Right atrium auricular region (tissue), 2 donors: ENCODE measurements at regions not wholly inside any gene's neighbourhood (a gene's known extent, or its start where the extent isn't known, plus 50 kb on each side); places are given as distances from the start of the nearest gene placed in this dataset.

Experiments used
- DNase-seq: peaks from one replicate; pipeline ENCODE4 v3.0.0-alpha.2; 2019; ENCODE audit warnings: low spot score
- H3K27ac ChIP-seq, 2 donors: fragments of 200-600 bp; sonication (generic); 1 replicate in 1 of 2; 2 replicates in 1 of 2; pipeline ENCODE4 v1.5.1; 2016 to 2019
- H3K27me3 ChIP-seq, 2 donors: fragments of 200-600 bp; sonication (generic); one replicate each; pipeline versions ENCODE4 v1.5.1 to v1.6.0; 2017 to 2019
- H3K36me3 ChIP-seq: fragments of 200-600 bp; sonication (generic); one replicate; pipeline ENCODE4 v1.5.1; 2016
- H3K4me1 ChIP-seq, 2 donors: fragments of 200-600 bp; sonication (generic); one replicate each; pipeline versions ENCODE4 v1.5.1 to v1.6.0; 2017 to 2019
- H3K4me3 ChIP-seq, 2 donors: fragments of 200-600 bp; sonication (generic); 1 replicate in 1 of 2; 2 replicates in 1 of 2; pipeline ENCODE4 v1.5.1; 2017 to 2019; ENCODE audit warnings: mild to moderate bottlenecking in 1 of 2, moderate library complexity in 1 of 2
- H3K9me3 ChIP-seq, 2 donors: fragments of 200-600 bp; sonication (generic); one replicate each; pipeline ENCODE4 v1.5.1; 2019
- TF ChIP-seq, protein P1 (sequence below), 2 donors: fragments of 200-600 bp; sonication (generic); IDR thresholded peaks; one replicate each; pipeline ENCODE4 v1.5.1; 2019; ENCODE audit warnings: antibody characterized with exemption in 2 of 2

DNA sequence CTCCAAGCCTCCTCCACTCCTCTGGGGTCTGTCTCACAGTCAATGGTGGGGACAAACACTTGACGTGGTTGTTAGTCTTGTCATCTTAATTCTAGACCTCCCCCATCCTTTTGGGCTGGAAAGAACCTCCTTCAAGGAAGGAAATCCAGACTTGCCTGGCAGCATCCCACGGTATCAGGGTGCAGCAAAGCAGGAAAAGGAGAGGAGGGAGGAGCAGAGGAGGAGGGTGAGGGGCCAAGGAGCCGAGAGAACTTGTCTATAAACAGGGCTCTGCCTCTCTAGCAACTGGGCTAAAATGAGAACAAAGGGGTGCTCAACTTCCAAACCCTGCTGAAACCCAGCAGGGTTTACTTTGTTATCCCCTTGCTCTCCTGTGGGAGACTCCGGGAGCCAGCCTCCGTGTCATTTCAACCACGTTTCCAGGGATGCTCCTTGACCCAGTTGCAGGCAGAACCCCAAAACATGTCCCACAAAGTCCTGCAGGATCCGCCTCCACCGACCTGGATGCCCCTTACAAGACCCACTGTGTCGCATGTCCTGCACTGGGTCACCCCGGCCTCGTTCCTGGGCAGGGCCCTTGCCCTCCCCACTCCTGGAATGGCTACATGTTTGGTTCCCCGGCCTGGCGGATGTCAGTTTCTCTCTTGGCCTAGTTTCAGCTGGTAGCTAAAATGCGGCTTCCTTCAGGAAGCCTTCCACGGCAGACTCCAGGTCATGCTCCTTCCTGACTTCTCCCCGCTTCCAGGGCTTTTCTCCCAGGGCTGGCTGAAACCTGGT lies 69.7 kb upstream of the MGMT start:
- H3K4me1 ChIP-seq, result no peaks in the 10 kb centered on the region
- H3K27me3 ChIP-seq, result no peaks in the 10 kb centered on the region
- H3K9me3 ChIP-seq, result no peaks in the 10 kb centered on the region
- TF ChIP-seq, protein P1, sequence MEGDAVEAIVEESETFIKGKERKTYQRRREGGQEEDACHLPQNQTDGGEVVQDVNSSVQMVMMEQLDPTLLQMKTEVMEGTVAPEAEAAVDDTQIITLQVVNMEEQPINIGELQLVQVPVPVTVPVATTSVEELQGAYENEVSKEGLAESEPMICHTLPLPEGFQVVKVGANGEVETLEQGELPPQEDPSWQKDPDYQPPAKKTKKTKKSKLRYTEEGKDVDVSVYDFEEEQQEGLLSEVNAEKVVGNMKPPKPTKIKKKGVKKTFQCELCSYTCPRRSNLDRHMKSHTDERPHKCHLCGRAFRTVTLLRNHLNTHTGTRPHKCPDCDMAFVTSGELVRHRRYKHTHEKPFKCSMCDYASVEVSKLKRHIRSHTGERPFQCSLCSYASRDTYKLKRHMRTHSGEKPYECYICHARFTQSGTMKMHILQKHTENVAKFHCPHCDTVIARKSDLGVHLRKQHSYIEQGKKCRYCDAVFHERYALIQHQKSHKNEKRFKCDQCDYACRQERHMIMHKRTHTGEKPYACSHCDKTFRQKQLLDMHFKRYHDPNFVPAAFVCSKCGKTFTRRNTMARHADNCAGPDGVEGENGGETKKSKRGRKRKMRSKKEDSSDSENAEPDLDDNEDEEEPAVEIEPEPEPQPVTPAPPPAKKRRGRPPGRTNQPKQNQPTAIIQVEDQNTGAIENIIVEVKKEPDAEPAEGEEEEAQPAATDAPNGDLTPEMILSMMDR (IDR thresholded peaks at IDR 0.05), result no peak
- no peaks in the 10 kb centered on the region for H3K36me3 ChIP-seq
- H3K4me3 ChIP-seq, result no peak overlapping the region
- H3K27ac ChIP-seq, result no peak overlapping the region
- DNase-seq, result peak; percentile 42

DNA sequence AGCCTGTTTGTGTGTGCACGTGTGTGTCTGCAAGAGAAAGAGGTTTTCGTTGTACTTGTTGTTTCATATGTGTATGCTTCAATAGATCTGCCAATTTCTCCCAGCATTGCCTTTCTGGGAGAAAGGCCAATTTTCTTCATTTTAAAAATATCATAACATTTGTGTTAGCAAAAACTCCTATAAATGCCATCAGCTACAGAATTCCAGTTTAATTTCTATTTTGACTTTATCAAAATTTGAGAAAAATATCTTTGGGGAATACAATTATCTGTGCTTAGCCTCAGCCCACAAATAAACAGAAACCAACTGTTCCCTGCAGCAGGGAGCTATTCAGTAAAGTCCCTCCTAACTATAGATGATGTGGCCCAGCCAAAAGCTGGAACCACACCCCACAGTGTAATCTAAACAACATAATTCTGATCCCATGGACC lies 68.3 kb upstream of the MGMT start:
- TF ChIP-seq, protein P1 (IDR thresholded peaks at IDR 0.05), result no peak
- no peak for DNase-seq
- Histone ChIP-seq H3K27ac (no peak overlapping the region), H3K36me3 (no peaks in the 10 kb centered on the region), H3K27me3 (no peaks in the 10 kb centered on the region), H3K4me3 (no peak overlapping the region), H3K9me3 (no peaks in the 10 kb centered on the region), H3K4me1 (no peaks in the 10 kb centered on the region)

DNA sequence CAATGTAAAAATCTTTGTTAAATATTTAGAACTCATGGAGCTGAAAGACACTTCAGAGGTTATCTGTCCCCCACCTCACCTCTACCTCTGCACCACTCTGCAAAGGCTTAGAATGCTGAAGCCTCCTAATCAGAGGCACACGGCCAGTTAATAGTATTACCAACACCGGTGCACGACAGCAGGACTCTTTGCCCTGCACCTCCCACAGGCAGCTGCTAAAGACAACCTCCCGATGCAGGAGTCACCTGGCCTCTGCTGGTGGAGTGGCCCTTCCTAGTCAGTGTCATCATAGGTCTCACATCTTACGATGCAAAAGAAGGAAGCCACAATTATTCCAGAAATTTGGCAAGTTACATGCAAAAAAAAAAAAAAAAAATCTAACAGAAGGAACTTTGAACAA lies 66.6 kb upstream of the MGMT start:
- no peaks in the 10 kb centered on the region for H3K9me3 ChIP-seq
- no peak overlapping the region for H3K27ac ChIP-seq
- peak; percentile 50 for DNase-seq
- no peaks in the 10 kb centered on the region for H3K4me1 ChIP-seq
- no peaks in the 10 kb centered on the region for H3K27me3 ChIP-seq
- no peak overlapping the region for H3K4me3 ChIP-seq
- TF ChIP-seq, protein P1 (IDR thresholded peaks at IDR 0.05), result no peak
- no peaks in the 10 kb centered on the region for H3K36me3 ChIP-seq

DNA sequence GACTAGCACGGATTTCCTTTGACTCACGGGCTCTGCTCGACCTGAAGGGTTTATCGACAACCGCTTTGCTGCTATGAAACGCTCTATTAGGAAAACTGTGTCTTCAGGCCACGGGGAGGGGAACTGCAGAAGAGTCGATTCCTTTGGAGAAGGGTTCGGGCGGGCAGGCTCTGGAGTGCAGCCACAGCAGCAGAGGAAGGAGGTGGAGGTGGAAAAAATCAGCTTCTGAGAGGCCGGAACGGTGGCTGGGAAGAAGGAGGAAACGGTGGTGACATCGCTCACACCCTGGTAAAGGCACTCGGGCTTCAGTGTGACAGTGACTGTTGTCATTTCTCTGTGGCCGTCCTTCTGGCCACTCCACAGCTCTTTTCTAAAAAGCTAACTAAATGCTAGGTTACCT lies 64.6 kb upstream of the MGMT start:
- Histone ChIP-seq H3K36me3 (no peaks in the 10 kb centered on the region), H3K27ac (no peak overlapping the region), H3K4me3 (no peak overlapping the region), H3K27me3 (no peaks in the 10 kb centered on the region), H3K4me1 (no peaks in the 10 kb centered on the region), H3K9me3 (no peaks in the 10 kb centered on the region)
- TF ChIP-seq, protein P1 (IDR thresholded peaks at IDR 0.05), result no peak
- peak; percentile 32 for DNase-seq

DNA sequence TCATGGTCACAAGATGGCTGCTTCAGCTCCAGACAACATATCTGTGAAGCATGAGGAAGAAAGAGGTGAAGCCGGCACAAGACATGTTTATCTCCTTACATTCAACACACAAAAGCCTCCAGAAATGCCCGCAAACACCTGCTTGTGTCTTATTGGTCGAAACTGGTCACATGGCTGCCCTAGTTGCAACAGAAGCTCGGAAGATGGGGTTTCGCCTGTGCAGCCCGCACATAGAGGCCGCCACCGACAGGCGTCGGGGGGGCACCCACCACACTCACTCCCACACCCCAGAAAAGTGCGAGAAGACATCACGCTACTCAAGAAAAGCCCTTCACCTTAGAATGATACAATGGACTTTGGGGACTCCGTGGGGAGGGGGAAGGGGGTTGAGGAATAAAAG lies 63.0 kb upstream of the MGMT start:
- Histone ChIP-seq H3K4me3 (no peak overlapping the region), H3K27me3 (no peaks in the 10 kb centered on the region), H3K36me3 (no peaks in the 10 kb centered on the region), H3K9me3 (no peaks in the 10 kb centered on the region), H3K4me1 (no peaks in the 10 kb centered on the region), H3K27ac (no peak overlapping the region)
- TF ChIP-seq, protein P1 (IDR thresholded peaks at IDR 0.05), result no peak
- DNase-seq, result peak; percentile 16

DNA sequence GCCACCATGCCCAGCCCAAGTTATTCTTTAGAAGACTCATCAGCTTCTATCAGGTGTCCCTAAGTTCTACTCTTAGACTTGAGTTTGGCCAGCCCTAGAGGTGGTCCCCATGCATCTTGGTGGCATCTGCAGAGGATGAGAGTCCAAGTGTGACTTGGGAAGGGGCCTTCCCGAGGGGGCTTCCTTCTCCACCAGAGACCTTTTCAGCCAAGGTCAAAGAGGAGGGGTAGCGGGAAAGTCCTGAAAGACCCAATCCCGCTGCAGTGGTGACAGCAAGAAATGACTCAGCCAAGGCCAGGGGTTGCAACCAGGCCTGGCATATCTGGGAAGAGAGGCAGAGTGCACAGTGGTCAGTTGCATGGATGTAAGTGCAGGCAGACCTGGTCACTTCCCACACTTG lies 61.7 kb upstream of the MGMT start:
- H3K9me3 ChIP-seq, result no peaks in the 10 kb centered on the region
- DNase-seq, result peak; percentile 21

More for the DNA sequence above, 61.7 kb upstream of the MGMT start:
- H3K36me3 ChIP-seq, result no peaks in the 10 kb centered on the region
- H3K27me3 ChIP-seq, result no peaks in the 10 kb centered on the region
- H3K27ac ChIP-seq, result no peak overlapping the region
- H3K4me1 ChIP-seq, result no peaks in the 10 kb centered on the region
- H3K4me3 ChIP-seq, result no peak overlapping the region
- TF ChIP-seq, protein P1 (IDR thresholded peaks at IDR 0.05), result no peak
